SK-N-MC (cell line): ENCODE measurements at regions not wholly inside any gene's neighbourhood (a gene's known extent, or its start where the extent isn't known, plus 50 kb on each side); places are given as distances from the start of the nearest gene placed in this dataset.

Source experiments
- DNase-seq: peaks from one replicate; pipeline ENCODE4 v3.0.0-alpha.2; 2011; ENCODE audit warnings: low read depth, low spot score
- H3K27ac ChIP-seq: fragments of 200-600 bp; sonication (generic); 2 replicates; pipeline ENCODE4 v1.5.1; 2016; ENCODE audit warnings: mixed run types
- H3K36me3 ChIP-seq: fragments of 200-600 bp; sonication (generic); 2 replicates; pipeline ENCODE4 v1.6.1; 2017; ENCODE audit warnings: antibody characterized with exemption, low read length, mixed read lengths; ENCODE audit not compliant: insufficient read depth
- H3K4me3 ChIP-seq: fragments of 200-600 bp; sonication (generic); 2 replicates; pipeline ENCODE4 v1.5.1; 2016
- H3K9ac ChIP-seq: fragments of 200-600 bp; sonication (generic); 2 replicates; pipeline ENCODE4 v1.8.0; 2017; ENCODE audit warnings: mixed run types, mixed read lengths; ENCODE audit not compliant: insufficient read length
- H3K9me3 ChIP-seq: fragments of 200-600 bp; sonication (generic); 2 replicates; pipeline ENCODE4 v1.6.1; 2017; ENCODE audit warnings: low read depth, mild to moderate bottlenecking, antibody characterized with exemption, low read length, moderate library complexity, mixed read lengths
- EZH2 ChIP-seq: fragments of 200-600 bp; sonication (generic); IDR thresholded peaks from one replicate; pipeline ENCODE4 v1.6.1; 2017; ENCODE audit warnings: antibody characterized with exemption
- FOXP2 ChIP-seq: optimal IDR thresholded peaks from 2 replicates; pipeline ENCODE3; 2011; ENCODE audit warnings: mild to moderate bottlenecking, moderate library complexity; ENCODE audit not compliant: insufficient read depth; ENCODE audit errors: extremely low read length, control extremely low read depth
- POLR2AphosphoS5 ChIP-seq: IDR thresholded peaks from 2 replicates; pipeline ENCODE4 v1.6.1; 2012; ENCODE audit warnings: mild to moderate bottlenecking, low read depth, low read length, borderline replicate concordance

GRCh38 chr2:15745907-15746702 is 154.4 kb downstream of the DDX1 start:
- DNase-seq = no peak
- no peak for TF ChIP-seq POLR2AphosphoS5
- no peak for TF ChIP-seq FOXP2
- no peak for TF ChIP-seq EZH2
- no peaks in the 10 kb centered on the region for H3K9me3 ChIP-seq
- no peak overlapping the region for H3K9ac ChIP-seq
- H3K36me3 ChIP-seq = no peaks in the 10 kb centered on the region
- H3K27ac ChIP-seq = no peak overlapping the region
- H3K4me3 ChIP-seq = no peak overlapping the region

GRCh38 chr2:15746703-15747550 is 155.3 kb downstream of the DDX1 start:
- Histone ChIP-seq H3K9me3 (no peaks in the 10 kb centered on the region), H3K27ac (no peak overlapping the region), H3K9ac (no peak overlapping the region), H3K4me3 (no peak overlapping the region), H3K36me3 (no peaks in the 10 kb centered on the region)
- no peak for TF ChIP-seq EZH2
- no peak for TF ChIP-seq FOXP2
- no peak for TF ChIP-seq POLR2AphosphoS5
- no peak for DNase-seq

GRCh38 chr2:15747603-15748471 is 156.2 kb downstream of the DDX1 start:
- Histone ChIP-seq H3K9me3 (no peaks in the 10 kb centered on the region), H3K4me3 (no peak overlapping the region), H3K9ac (no peak overlapping the region), H3K36me3 (no peaks in the 10 kb centered on the region), H3K27ac (no peak overlapping the region)
- DNase-seq = no peak
- TF ChIP-seq FOXP2 (no peak), EZH2 (no peak), POLR2AphosphoS5 (no peak)

GRCh38 chr2:15748736-15749323 is 157.2 kb downstream of the DDX1 start:
- no peak for DNase-seq
- Histone ChIP-seq H3K36me3 (no peaks in the 10 kb centered on the region), H3K27ac (no peak overlapping the region), H3K9me3 (no peaks in the 10 kb centered on the region), H3K9ac (no peak overlapping the region), H3K4me3 (no peak overlapping the region)
- TF ChIP-seq FOXP2 (no peak), EZH2 (no peak), POLR2AphosphoS5 (no peak)

- DNase-seq = no peak
- no peak overlapping the region for H3K27ac ChIP-seq
- TF ChIP-seq POLR2AphosphoS5 = no peak
- TF ChIP-seq FOXP2 = no peak
- no peak for TF ChIP-seq EZH2
- no peaks in the 10 kb centered on the region for H3K9me3 ChIP-seq
- no peaks in the 10 kb centered on the region for H3K36me3 ChIP-seq
- H3K9ac ChIP-seq = no peak overlapping the region
- no peak overlapping the region for H3K4me3 ChIP-seq
These were observed 158.1 kb downstream of the DDX1 start for GRCh38 chr2:15749460-15750432.

DNA sequence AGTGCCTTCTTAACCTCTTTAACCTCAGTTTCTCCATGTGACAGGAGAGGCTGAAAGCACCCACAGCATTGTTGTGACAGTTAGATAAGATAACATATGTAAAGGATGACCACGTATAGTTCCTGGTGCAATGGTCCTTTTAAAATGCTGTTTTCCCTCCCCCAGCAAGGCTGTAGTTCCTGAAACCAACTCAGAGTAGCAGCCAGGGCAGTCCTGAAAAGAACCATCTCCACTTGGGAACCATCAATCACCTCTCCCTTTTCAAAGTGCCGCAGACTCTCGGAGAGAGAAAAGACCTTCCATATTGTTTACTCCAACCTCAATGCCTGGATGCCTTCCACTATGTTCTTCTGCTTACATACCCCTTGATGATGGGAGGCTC is 158.8 kb downstream of the DDX1 start:
- Histone ChIP-seq H3K36me3 (no peaks in the 10 kb centered on the region), H3K27ac (no peak overlapping the region), H3K9ac (no peak overlapping the region), H3K4me3 (no peak overlapping the region), H3K9me3 (no peaks in the 10 kb centered on the region)
- no peak for DNase-seq
- TF ChIP-seq EZH2 (no peak), POLR2AphosphoS5 (no peak), FOXP2 (no peak)

DNA sequence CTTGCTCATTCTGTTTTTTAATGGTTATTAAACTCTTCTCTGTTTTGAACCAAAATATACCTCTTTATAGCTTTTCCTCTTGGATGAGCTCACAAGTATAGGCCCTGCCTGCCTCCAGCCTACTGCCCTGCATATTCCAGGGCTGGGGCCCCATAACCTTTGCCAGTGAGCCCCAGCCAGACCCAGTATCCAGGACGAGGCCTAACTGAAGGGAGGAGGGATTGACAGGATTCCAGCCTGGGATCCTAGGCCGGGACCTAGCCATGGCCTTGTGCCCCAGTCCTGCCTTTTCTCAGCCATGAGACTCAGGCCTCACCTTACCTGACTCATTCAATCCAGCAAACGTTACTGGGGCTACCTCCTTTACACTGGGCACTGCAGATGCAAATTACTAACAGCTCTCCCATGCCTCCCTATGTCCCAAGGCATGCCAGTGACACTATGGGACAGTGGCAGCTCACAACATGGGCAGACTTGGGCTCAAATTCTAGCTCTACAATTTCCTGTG is 159.2 kb downstream of the DDX1 start:
- no peak overlapping the region for H3K4me3 ChIP-seq
- H3K9me3 ChIP-seq = no peaks in the 10 kb centered on the region
- H3K36me3 ChIP-seq = no peaks in the 10 kb centered on the region
- no peak overlapping the region for H3K9ac ChIP-seq
- TF ChIP-seq FOXP2 = no peak
- no peak for TF ChIP-seq POLR2AphosphoS5
- no peak for TF ChIP-seq EZH2
- no peak for DNase-seq
- no peak overlapping the region for H3K27ac ChIP-seq
